GM12872 (cell line): ENCODE measurements at regions not wholly inside any gene's neighbourhood (a gene's known extent, or its start where the extent isn't known, plus 50 kb on each side); places are given as distances from the start of the nearest gene placed in this dataset.

Experiments
- CTCF ChIP-seq: IDR thresholded peaks from 3 replicates; pipeline ENCODE4 v1.5.1; 2011; ENCODE audit warnings: low read depth, mild to moderate bottlenecking, low read length, moderate library complexity; ENCODE audit not compliant: insufficient read depth

- TF ChIP-seq CTCF = no peak
Observed at GRCh38 chr15:26158176-26158575, 295.0 kb upstream of the ATP10A start.

GRCh38 chr15:26157081-26157480, 294.0 kb upstream of the ATP10A start:
- TF ChIP-seq CTCF = no peak

GRCh38 chr15:26156051-26156450, 292.9 kb upstream of the ATP10A start:
- no peak for TF ChIP-seq CTCF

- TF ChIP-seq CTCF = no peak
Observed at GRCh38 chr15:26148156-26148860, 285.2 kb upstream of the ATP10A start.

GRCh38 chr15:26146202-26146601, 283.1 kb upstream of the ATP10A start:
- TF ChIP-seq CTCF = no peak

- TF ChIP-seq CTCF = no peak
Observed at GRCh38 chr15:26145796-26146195, 282.7 kb upstream of the ATP10A start.

GRCh38 chr15:26144836-26145235, 281.7 kb upstream of the ATP10A start:
- TF ChIP-seq CTCF = no peak
